ENCODE measurements at regions not wholly inside any gene's neighbourhood (a gene's known extent, or its start where the extent isn't known, plus 50 kb on each side); places are given as distances from the start of the nearest gene placed in this dataset. TPM values are rescaled to one million over a fixed set of nuclear protein-coding genes. Genes with fewer than 3 reads are reported as not detected.
A peak's percentile ranks its signal among the peaks of the same experiment; 100 is the strongest.
"Not testable (repeated sequence)": the region's sequence is repeated elsewhere in the genome, so short reads cannot be mapped to it uniquely, and the experiment has no call there.

GRCh38 chr15:21262851-21263425 lies 177.4 kb downstream of the POTEB3 start:
- FAIRE-seq (no peak), DNase-seq (ENCODE audit: low spot score in 2 of 2) (no peak)

- DNase-seq (ENCODE audit: low spot score in 2 of 2), result no peak
- no peak for FAIRE-seq
These were observed 178.1 kb downstream of the POTEB3 start for GRCh38 chr15:21261965-21262850.

GRCh38 chr15:21261396-21261964 lies 178.8 kb downstream of the POTEB3 start:
- no peak for DNase-seq (ENCODE audit: low spot score in 2 of 2)
- no peak for FAIRE-seq

GRCh38 chr15:21260966-21261395 lies 179.3 kb downstream of the POTEB3 start:
- no peak for DNase-seq (ENCODE audit: low spot score in 2 of 2)
- FAIRE-seq, result no peak

GRCh38 chr15:21258635-21259034 lies 181.7 kb downstream of the POTEB3 start:
- not testable (repeated sequence) for DNase-seq (ENCODE audit: low spot score in 2 of 2); FAIRE-seq

GRCh38 chr15:21249508-21250019 lies 190.7 kb downstream of the POTEB3 start:
- not testable (repeated sequence) for DNase-seq (ENCODE audit: low spot score in 2 of 2)
- peak; percentile 96 for FAIRE-seq

Small RNA genes lying in the stretch of these regions (small RNA-seq; reads per million reads assigned to genes)
- gene RNU6-1235P, result not detected
